Endothelial cell of umbilical vein (primary cell): ENCODE measurements at regions not wholly inside any gene's neighbourhood (a gene's known extent, or its start where the extent isn't known, plus 50 kb on each side); places are given as distances from the start of the nearest gene placed in this dataset.
A peak's percentile ranks its signal among the peaks of the same experiment; 100 is the strongest.

Source experiments
- BruUV-seq: library from RNA; stranded (reverse); fragments of 400-500 nt; replicated peaks from 2 replicates; lab custom pipeline; 2021; lab: Mats Ljungman, UMichigan
- CTCF ChIA-PET: fragments of 300-600, 350-600 bp; sonication (Branson Sonifier 250); formaldehyde crosslinking; loops from one replicate; lab custom pipeline; 2021; ENCODE audit warnings: antibody characterized with exemption, inconsistent platforms; lab: Charles Lee
- POLR2A ChIA-PET: fragments of 300-600, 350-600 bp; sonication (Branson Sonifier 250); formaldehyde crosslinking; loops from one replicate; lab custom pipeline; 2021; ENCODE audit warnings: antibody characterized with exemption, inconsistent platforms; lab: Charles Lee
- DNase-seq: peaks from one replicate; pipeline ENCODE4 v3.0.0-alpha.2; 2011; ENCODE audit warnings: low read depth, low spot score
- FAIRE-seq: peaks from 2 replicates; lab custom pipeline; 2011; peaks lifted over from hg19 to GRCh38; lab: Jason Lieb, UNC
- H2AFZ ChIP-seq: 2 replicates; pipeline ENCODE4 v1.6.0; 2012; ENCODE audit warnings: low read depth, low read length, control low read depth, inconsistent platforms
- H3K27ac ChIP-seq: 2 replicates; pipeline ENCODE4 v1.5.1; 2011; ENCODE audit warnings: low read depth, mild to moderate bottlenecking, control low read depth, low read length, moderate library complexity; ENCODE audit not compliant: insufficient read depth
- H3K27me3 ChIP-seq, 2 experiments: 2 replicates each; pipeline versions ENCODE4 v1.6.0 to v1.6.1; 2011; ENCODE audit warnings: low read length in 2 of 2, mixed read lengths in 1 of 2; ENCODE audit not compliant: control insufficient read depth in 2 of 2, insufficient read depth in 2 of 2
- H3K36me3 ChIP-seq, 2 experiments: 2 replicates in 1 of 2; 3 replicates in 1 of 2; pipeline ENCODE4 v1.5.1; 2011; ENCODE audit warnings: low read length in 2 of 2, mild to moderate bottlenecking in 1 of 2, moderate library complexity in 1 of 2; ENCODE audit not compliant: control insufficient read depth in 2 of 2, insufficient read depth in 2 of 2; ENCODE audit errors: extremely low read depth in 1 of 2
- H3K4me1 ChIP-seq: 3 replicates; pipeline ENCODE4 v1.5.1; 2011; ENCODE audit warnings: mild to moderate bottlenecking, low read length; ENCODE audit not compliant: control insufficient read depth, insufficient read depth; ENCODE audit errors: extremely low read depth
- H3K4me2 ChIP-seq: 2 replicates; pipeline ENCODE4 v1.6.1; 2011; ENCODE audit warnings: low read length, control low read depth, mixed read lengths; ENCODE audit not compliant: insufficient read depth
- H3K4me3 ChIP-seq, 3 experiments: fragments of 200-600 bp in 1 of 3; sonication (generic), shearing (Covaris generic) in 1 of 3; replicated peaks in 1 of 3; 2 replicates each; pipeline ENCODE4 v1.5.1; 2011 to 2016; ENCODE audit warnings: control low read depth in 3 of 3, low read length in 3 of 3, mild to moderate bottlenecking in 2 of 3, inconsistent platforms in 1 of 3, low read depth in 1 of 3, moderate library complexity in 1 of 3; ENCODE audit not compliant: insufficient read depth in 1 of 3
- H3K79me2 ChIP-seq: 2 replicates; pipeline ENCODE4 v1.6.0; 2012; ENCODE audit warnings: low read length, inconsistent platforms; ENCODE audit not compliant: control insufficient read depth, insufficient read depth
- H3K9ac ChIP-seq: replicated peaks from 2 replicates; pipeline ENCODE3; 2011; ENCODE audit warnings: low read length, control low read depth; ENCODE audit not compliant: insufficient read depth; ENCODE audit errors: extremely low read depth
- H3K9me1 ChIP-seq: replicated peaks from 3 replicates; pipeline ENCODE4 v1.6.0; 2011; ENCODE audit warnings: mild to moderate bottlenecking, low read length; ENCODE audit not compliant: control insufficient read depth, insufficient read depth; ENCODE audit errors: extremely low read depth
- H3K9me3 ChIP-seq: replicated peaks from 2 replicates; pipeline ENCODE4 v1.5.1; 2012; ENCODE audit warnings: low read length, inconsistent platforms; ENCODE audit not compliant: control insufficient read depth, insufficient read depth
- H4K20me1 ChIP-seq: replicated peaks from 2 replicates; pipeline ENCODE3; 2011; ENCODE audit warnings: mild to moderate bottlenecking, low read length; ENCODE audit not compliant: control insufficient read depth, insufficient read depth; ENCODE audit errors: extremely low read depth
- EZH2 ChIP-seq: IDR thresholded peaks from 2 replicates; pipeline ENCODE4 v1.6.1; 2012; ENCODE audit warnings: borderline replicate concordance, low read depth, mild to moderate bottlenecking, moderate library complexity, low read length, inconsistent platforms; ENCODE audit not compliant: severe bottlenecking
- FOS ChIP-seq: IDR thresholded peaks from 2 replicates; pipeline ENCODE4 v1.6.1; 2011; ENCODE audit warnings: mild to moderate bottlenecking, low read length, moderate library complexity, borderline replicate concordance; ENCODE audit not compliant: insufficient read depth
- GATA2 ChIP-seq: IDR thresholded peaks from 2 replicates; pipeline ENCODE4 v1.7.0; 2011; ENCODE audit warnings: low read depth, mild to moderate bottlenecking, moderate library complexity, mixed read lengths, low read length; ENCODE audit not compliant: insufficient read length, insufficient read depth
- JUN ChIP-seq: IDR thresholded peaks from 2 replicates; pipeline ENCODE4 v1.6.1; 2011; ENCODE audit warnings: borderline replicate concordance, low read depth; ENCODE audit not compliant: insufficient read length, insufficient read depth
- MYC ChIP-seq: IDR thresholded peaks from one replicate; pipeline ENCODE4 v1.6.1; 2011; ENCODE audit warnings: mild to moderate bottlenecking, low read depth, low read length
- POLR2A ChIP-seq: IDR thresholded peaks from 2 replicates; pipeline ENCODE4 v1.6.1; 2012; ENCODE audit warnings: low read depth, mild to moderate bottlenecking, control low read depth, low read length
- POLR2AphosphoS5 ChIP-seq: IDR thresholded peaks from 2 replicates; pipeline ENCODE4 v1.6.1; 2012; ENCODE audit warnings: low read depth, mild to moderate bottlenecking, control low read depth, low read length, moderate library complexity; ENCODE audit not compliant: insufficient read depth
- dilution Hi-C: fragments of 300-500 bp; cut with MboI; formaldehyde crosslinking; loops from one replicate; pipeline ENCODE4 v1.15.0; 2019; ENCODE audit warnings: low sequenced_read_pairs; ENCODE audit not compliant: extremely low pct_ligation_motif_present
- intact Hi-C: fragments of 100-400 bp; cut with micrococcal nuclease; formaldehyde crosslinking; loops from one replicate; pipeline ENCODE4 v1.10.0; 2022
- TF ChIP-seq, protein P1 (sequence below): IDR thresholded peaks from 2 replicates; pipeline ENCODE4 v1.6.1; 2011; ENCODE audit not compliant: insufficient read depth, insufficient read length
- TF ChIP-seq, protein P2 (sequence below), 2 donors: IDR thresholded peaks; 1 replicate in 1 of 2; 2 replicates in 1 of 2; pipeline ENCODE4 v1.5.1; 2011; ENCODE audit warnings: low read length in 2 of 2, mild to moderate bottlenecking in 2 of 2, moderate library complexity in 2 of 2, control low read depth in 1 of 2, inconsistent platforms in 1 of 2, low read depth in 1 of 2; ENCODE audit not compliant: insufficient read depth in 1 of 2; ENCODE audit errors: extremely low read depth in 1 of 2

GRCh38 chr2:4499316-4500030 lies 796.1 kb downstream of the DCDC2C start:
- H3K36me3 ChIP-seq = no peaks in the 10 kb centered on the region
- H3K9me1 ChIP-seq = no peaks in the 10 kb centered on the region
- POLR2A ChIA-PET = no interaction called here
- dilution Hi-C loops = no loop called here
- H3K9ac ChIP-seq = no peak overlapping the region
- CTCF ChIA-PET = interaction anchor here (0.8 kb wide), 1 partner anchor 215 kb away, joined by 3 read pairs; no protein-coding TSS in a partner anchor
- no peak overlapping the region for H3K4me3 ChIP-seq
- intact Hi-C loops = loop anchor here (5.0 kb wide), 1 partner anchor 452 kb away; no protein-coding TSS in a partner anchor
- DNase-seq (peak; percentile 50), FAIRE-seq (peak; percentile 74)
- H2AFZ ChIP-seq = peak overlapping the region; percentile 71
- H3K4me2 ChIP-seq = peak overlapping the region; percentile 16
- peak overlapping the region; percentile 31 for H3K27ac ChIP-seq
- no peaks in the 10 kb centered on the region for H4K20me1 ChIP-seq
- no peaks in the 10 kb centered on the region for H3K9me3 ChIP-seq
- H3K27me3 ChIP-seq = no peaks in the 10 kb centered on the region
- TF ChIP-seq JUN (peak; percentile 35), MYC (no peak), GATA2 (no peak), EZH2 (no peak), POLR2A (no peak), POLR2AphosphoS5 (no peak), FOS (peak; percentile 50)
- TF ChIP-seq, protein P1, sequence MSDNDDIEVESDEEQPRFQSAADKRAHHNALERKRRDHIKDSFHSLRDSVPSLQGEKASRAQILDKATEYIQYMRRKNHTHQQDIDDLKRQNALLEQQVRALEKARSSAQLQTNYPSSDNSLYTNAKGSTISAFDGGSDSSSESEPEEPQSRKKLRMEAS = no peak
- TF ChIP-seq, protein P2, sequence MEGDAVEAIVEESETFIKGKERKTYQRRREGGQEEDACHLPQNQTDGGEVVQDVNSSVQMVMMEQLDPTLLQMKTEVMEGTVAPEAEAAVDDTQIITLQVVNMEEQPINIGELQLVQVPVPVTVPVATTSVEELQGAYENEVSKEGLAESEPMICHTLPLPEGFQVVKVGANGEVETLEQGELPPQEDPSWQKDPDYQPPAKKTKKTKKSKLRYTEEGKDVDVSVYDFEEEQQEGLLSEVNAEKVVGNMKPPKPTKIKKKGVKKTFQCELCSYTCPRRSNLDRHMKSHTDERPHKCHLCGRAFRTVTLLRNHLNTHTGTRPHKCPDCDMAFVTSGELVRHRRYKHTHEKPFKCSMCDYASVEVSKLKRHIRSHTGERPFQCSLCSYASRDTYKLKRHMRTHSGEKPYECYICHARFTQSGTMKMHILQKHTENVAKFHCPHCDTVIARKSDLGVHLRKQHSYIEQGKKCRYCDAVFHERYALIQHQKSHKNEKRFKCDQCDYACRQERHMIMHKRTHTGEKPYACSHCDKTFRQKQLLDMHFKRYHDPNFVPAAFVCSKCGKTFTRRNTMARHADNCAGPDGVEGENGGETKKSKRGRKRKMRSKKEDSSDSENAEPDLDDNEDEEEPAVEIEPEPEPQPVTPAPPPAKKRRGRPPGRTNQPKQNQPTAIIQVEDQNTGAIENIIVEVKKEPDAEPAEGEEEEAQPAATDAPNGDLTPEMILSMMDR (IDR thresholded peaks at IDR 0.05; ENCODE audit: extremely low read depth in 1 of 2, insufficient read depth in 1 of 2, low read depth in 1 of 2, low read length in 2 of 2) = no peak
- BruUV-seq = no TSS peak
- no peaks in the 10 kb centered on the region for H3K79me2 ChIP-seq
- peaks cover 27% of the 10 kb centered on the region for H3K4me1 ChIP-seq
